MM.1S (cell line): ENCODE measurements at regions not wholly inside any gene's neighbourhood (a gene's known extent, or its start where the extent isn't known, plus 50 kb on each side); places are given as distances from the start of the nearest gene placed in this dataset.

ENCODE experiments used
- DNase-seq: peaks from one replicate; pipeline ENCODE4 v3.0.0-alpha.2; 2015
- H2AFZ ChIP-seq: fragments of 300-600 bp; sonication (generic); 2 replicates; pipeline ENCODE4 v1.6.0; 2016; ENCODE audit warnings: antibody characterized with exemption, low read length
- H3F3A ChIP-seq: fragments of 300-600 bp; sonication (generic); 2 replicates; pipeline ENCODE4 v1.6.1; 2016; ENCODE audit warnings: mild to moderate bottlenecking, antibody characterized with exemption, low read length, moderate library complexity, mixed read lengths; ENCODE audit not compliant: insufficient read depth
- H3K27ac ChIP-seq: fragments of 300-600 bp; sonication (generic); 2 replicates; pipeline ENCODE4 v1.5.1; 2016; ENCODE audit warnings: mild to moderate bottlenecking, low read length
- H3K27me3 ChIP-seq: fragments of 300-600 bp; sonication (generic); replicated peaks from 2 replicates; pipeline ENCODE4 v1.6.0; 2016; ENCODE audit warnings: low read length; ENCODE audit not compliant: insufficient read depth
- H3K36me3 ChIP-seq: fragments of 300-600 bp; sonication (generic); replicated peaks from 2 replicates; pipeline ENCODE4 v1.6.1; 2016; ENCODE audit warnings: mild to moderate bottlenecking, low read length, mixed read lengths; ENCODE audit not compliant: insufficient read depth
- H3K4me1 ChIP-seq: fragments of 300-600 bp; sonication (generic); 2 replicates; pipeline ENCODE4 v1.6.1; 2016; ENCODE audit warnings: low read length, mixed read lengths
- H3K4me2 ChIP-seq: fragments of 300-600 bp; sonication (generic); 2 replicates; pipeline ENCODE4 v1.6.0; 2016; ENCODE audit warnings: low read depth, low read length
- H3K4me3 ChIP-seq: fragments of 300-600 bp; sonication (generic); 2 replicates; pipeline ENCODE4 v1.5.1; 2016; ENCODE audit warnings: low read length, mixed read lengths
- H3K79me2 ChIP-seq: fragments of 300-600 bp; sonication (generic); 2 replicates; pipeline ENCODE4 v1.6.1; 2016; ENCODE audit warnings: mixed run types, low read length, mixed read lengths
- H3K9ac ChIP-seq: fragments of 300-600 bp; sonication (generic); 2 replicates; pipeline ENCODE4 v1.6.1; 2016; ENCODE audit warnings: low read length, mixed read lengths
- H3K9me2 ChIP-seq: fragments of 300-600 bp; sonication (generic); replicated peaks from 2 replicates; pipeline ENCODE4 v1.6.1; 2016; ENCODE audit warnings: mild to moderate bottlenecking, low read length, mixed read lengths; ENCODE audit not compliant: insufficient read depth
- H3K9me3 ChIP-seq: fragments of 300-600 bp; sonication (generic); replicated peaks from 2 replicates; pipeline ENCODE4 v1.6.1; 2016; ENCODE audit warnings: mild to moderate bottlenecking, low read length, mixed read lengths; ENCODE audit not compliant: insufficient read depth
- H4K20me1 ChIP-seq: fragments of 300-600 bp; sonication (generic); 2 replicates; pipeline ENCODE4 v1.6.1; 2016; ENCODE audit warnings: mild to moderate bottlenecking, low read length, moderate library complexity, mixed read lengths; ENCODE audit not compliant: insufficient read depth
- CTCF ChIP-seq: fragments of 300-600 bp; sonication (generic); IDR thresholded peaks from 2 replicates; pipeline ENCODE4 v1.5.1; 2016; ENCODE audit warnings: antibody characterized with exemption, low read length, mixed read lengths
- EZH2 ChIP-seq: fragments of 300-600 bp; sonication (generic); optimal IDR thresholded peaks from 2 replicates; pipeline ENCODE3; 2017; ENCODE audit warnings: low read depth, mild to moderate bottlenecking, antibody characterized with exemption, low read length, mixed read lengths
- EZH2phosphoT487 ChIP-seq: fragments of 300-600 bp; sonication (generic); IDR thresholded peaks from 2 replicates; pipeline ENCODE4 v1.6.1; 2018; ENCODE audit warnings: antibody characterized with exemption, low read length

DNA sequence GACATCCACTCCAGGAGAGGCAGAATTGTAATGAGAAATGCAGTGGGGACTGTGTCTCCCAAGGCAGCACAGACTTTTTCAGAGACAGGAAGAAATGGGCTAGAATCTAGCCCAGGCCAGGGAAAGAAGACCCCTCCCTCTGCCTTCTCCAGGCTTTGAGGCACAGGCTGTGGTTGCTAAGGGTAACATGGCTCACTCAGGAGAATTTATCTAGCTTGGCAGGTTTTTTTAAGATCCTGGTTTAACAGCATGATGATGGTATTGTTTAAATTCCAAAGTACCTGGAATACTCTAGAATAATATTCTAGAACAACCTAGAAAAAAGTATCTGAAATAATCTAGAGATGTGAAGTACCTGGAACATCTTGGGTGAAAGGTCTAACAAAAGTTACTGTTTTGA, 125.6 kb downstream of the URB2 start:
- Histone ChIP-seq H3K9me3 (no peaks in the 10 kb centered on the region), H3K9me2 (no peaks in the 10 kb centered on the region), H3F3A (0 out of 2 replicates have a peak, but pooled peaks cover 3% of the 10 kb centered on the region), H2AFZ (no peak overlapping the region), H3K4me1 (peaks cover 13% of the 10 kb centered on the region), H3K27ac (no peak overlapping the region), H3K27me3 (no peaks in the 10 kb centered on the region), H3K9ac (no peak overlapping the region), H3K4me3 (no peak overlapping the region), H3K79me2 (no peaks in the 10 kb centered on the region), H3K4me2 (no peak overlapping the region), H4K20me1 (no peaks in the 10 kb centered on the region), H3K36me3 (no peaks in the 10 kb centered on the region)
- no peak for DNase-seq
- TF ChIP-seq CTCF (no peak), EZH2 (no peak)

- Histone ChIP-seq H3K36me3 (no peaks in the 10 kb centered on the region), H2AFZ (no peak overlapping the region), H3K4me2 (no peak overlapping the region), H3K9ac (no peak overlapping the region), H3K4me1 (peaks cover 13% of the 10 kb centered on the region), H3K9me3 (no peaks in the 10 kb centered on the region), H3K27me3 (no peaks in the 10 kb centered on the region), H3K79me2 (no peaks in the 10 kb centered on the region), H3K4me3 (no peak overlapping the region), H3K27ac (no peak overlapping the region), H4K20me1 (no peaks in the 10 kb centered on the region), H3K9me2 (no peaks in the 10 kb centered on the region), H3F3A (0 out of 2 replicates have a peak, but pooled peaks cover 3% of the 10 kb centered on the region)
- DNase-seq = no peak
- TF ChIP-seq CTCF = no peak
- TF ChIP-seq EZH2 = no peak
- TF ChIP-seq EZH2phosphoT487 = no peak
Observed at GRCh38 chr1:229752679-229753078, 126.6 kb downstream of the URB2 start.

GRCh38 chr1:229753764-229754551, 127.9 kb downstream of the URB2 start:
- Histone ChIP-seq H3K27me3 (no peaks in the 10 kb centered on the region), H3K9me3 (no peaks in the 10 kb centered on the region), H3F3A (0 out of 2 replicates have a peak, but pooled peaks cover 3% of the 10 kb centered on the region), H3K4me2 (peak overlapping the region; percentile 63), H3K36me3 (no peaks in the 10 kb centered on the region), H3K79me2 (no peaks in the 10 kb centered on the region), H3K4me3 (peak overlapping the region; percentile 29; the same call in 1 of the 2 replicates), H4K20me1 (no peaks in the 10 kb centered on the region), H3K9ac (peak overlapping the region; percentile 7; the same call in 1 of the 2 replicates), H3K4me1 (peaks cover 13% of the 10 kb centered on the region), H2AFZ (peak overlapping the region; percentile 96), H3K27ac (peak overlapping the region; percentile 15; the same call in 1 of the 2 replicates), H3K9me2 (no peaks in the 10 kb centered on the region)
- TF ChIP-seq EZH2 (no peak), EZH2phosphoT487 (no peak), CTCF (no peak)
- peak; percentile 85 for DNase-seq
